SK-N-MC (cell line): ENCODE measurements at regions not wholly inside any gene's neighbourhood (a gene's known extent, or its start where the extent isn't known, plus 50 kb on each side); places are given as distances from the start of the nearest gene placed in this dataset.

Experiments used
- EZH2 ChIP-seq: fragments of 200-600 bp; sonication (generic); IDR thresholded peaks from one replicate; pipeline ENCODE4 v1.6.1; 2017; ENCODE audit warnings: antibody characterized with exemption
- FOXP2 ChIP-seq: optimal IDR thresholded peaks from 2 replicates; pipeline ENCODE3; 2011; ENCODE audit warnings: mild to moderate bottlenecking, moderate library complexity; ENCODE audit not compliant: insufficient read depth; ENCODE audit errors: extremely low read length, control extremely low read depth
- POLR2AphosphoS5 ChIP-seq: IDR thresholded peaks from 2 replicates; pipeline ENCODE4 v1.6.1; 2012; ENCODE audit warnings: mild to moderate bottlenecking, low read depth, low read length, borderline replicate concordance

- no peak for TF ChIP-seq EZH2
- no peak for TF ChIP-seq FOXP2
- no peak for TF ChIP-seq POLR2AphosphoS5
These were observed 414.0 kb downstream of the PRDM2 start for GRCh38 chr1:14113841-14114567.
